Activated T-cell treated with anti-CD3 and anti-CD28 coated beads for 1 hour (primary cell): ENCODE measurements at regions not wholly inside any gene's neighbourhood (a gene's known extent, or its start where the extent isn't known, plus 50 kb on each side); places are given as distances from the start of the nearest gene placed in this dataset.

ENCODE experiments used
- DNase-seq: peaks from one replicate; pipeline ENCODE4 v3.0.0-alpha.2; 2020; ENCODE audit warnings: low read depth

DNA sequence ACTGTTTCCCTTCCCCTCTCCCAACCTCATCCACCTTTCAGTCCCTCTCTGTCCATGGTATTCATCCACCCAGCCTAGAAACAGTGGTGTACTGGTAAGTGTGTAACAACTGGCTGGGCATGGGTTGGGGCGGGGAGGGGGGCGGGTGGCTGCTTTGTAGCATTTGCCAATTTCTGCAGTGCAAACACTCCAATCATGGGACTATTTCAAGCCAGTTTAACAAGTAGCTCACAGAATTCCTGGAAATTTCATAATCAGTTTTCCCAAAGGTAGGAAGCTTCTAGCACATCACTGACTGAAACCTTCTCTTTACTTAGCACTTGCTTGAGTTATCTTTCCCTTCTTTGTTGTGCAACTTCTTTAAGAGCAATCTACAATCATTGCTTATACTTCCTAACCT, 100.8 kb upstream of the WASF3 start:
- no peak for DNase-seq

DNA sequence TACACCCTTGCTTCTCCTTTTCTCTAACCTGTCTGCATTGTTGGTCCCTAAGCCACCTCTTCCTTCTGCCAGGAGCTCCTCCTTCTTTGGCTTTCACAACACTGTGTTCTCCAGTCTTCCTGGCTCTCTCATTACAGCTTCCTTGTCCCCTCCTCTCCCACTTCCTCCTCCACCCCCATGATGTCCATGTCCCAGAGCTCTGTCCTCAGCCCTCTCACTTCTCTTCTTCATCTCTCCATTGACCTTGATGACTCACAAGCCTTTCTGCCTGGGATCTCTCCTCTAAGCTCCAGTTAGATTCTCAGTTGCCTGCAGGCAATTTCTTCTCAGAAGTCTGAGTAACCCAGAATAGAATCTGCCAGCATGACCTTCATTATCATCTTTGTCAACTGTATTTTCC, 100.3 kb upstream of the WASF3 start:
- DNase-seq, result no peak

DNA sequence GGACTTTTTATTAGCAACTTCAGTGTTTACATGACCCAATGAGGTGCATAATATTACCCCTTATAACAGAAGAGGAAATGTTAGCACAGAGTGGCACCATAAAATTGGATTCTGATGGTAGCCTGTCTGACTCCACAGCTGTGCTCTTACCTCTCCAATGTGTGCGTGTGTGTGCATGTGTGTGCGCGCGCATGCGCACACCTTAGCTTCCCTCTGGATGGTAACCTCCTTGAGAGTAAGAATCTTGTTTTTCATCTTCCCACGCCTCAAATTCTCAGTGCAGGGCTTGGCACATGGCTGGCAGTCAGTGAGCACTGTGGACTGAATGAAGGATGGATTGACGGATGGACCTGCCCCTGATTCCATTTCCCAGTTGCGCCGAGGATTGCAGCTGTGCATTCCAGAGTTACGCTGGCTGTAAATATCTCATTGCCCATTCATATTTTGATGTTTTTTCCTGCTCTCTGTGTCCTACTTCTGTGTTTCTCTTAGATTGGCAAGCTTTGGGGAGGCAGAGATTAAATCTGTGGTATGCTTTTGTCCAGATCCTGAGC, 99.2 kb upstream of the WASF3 start:
- DNase-seq, result no peak

DNA sequence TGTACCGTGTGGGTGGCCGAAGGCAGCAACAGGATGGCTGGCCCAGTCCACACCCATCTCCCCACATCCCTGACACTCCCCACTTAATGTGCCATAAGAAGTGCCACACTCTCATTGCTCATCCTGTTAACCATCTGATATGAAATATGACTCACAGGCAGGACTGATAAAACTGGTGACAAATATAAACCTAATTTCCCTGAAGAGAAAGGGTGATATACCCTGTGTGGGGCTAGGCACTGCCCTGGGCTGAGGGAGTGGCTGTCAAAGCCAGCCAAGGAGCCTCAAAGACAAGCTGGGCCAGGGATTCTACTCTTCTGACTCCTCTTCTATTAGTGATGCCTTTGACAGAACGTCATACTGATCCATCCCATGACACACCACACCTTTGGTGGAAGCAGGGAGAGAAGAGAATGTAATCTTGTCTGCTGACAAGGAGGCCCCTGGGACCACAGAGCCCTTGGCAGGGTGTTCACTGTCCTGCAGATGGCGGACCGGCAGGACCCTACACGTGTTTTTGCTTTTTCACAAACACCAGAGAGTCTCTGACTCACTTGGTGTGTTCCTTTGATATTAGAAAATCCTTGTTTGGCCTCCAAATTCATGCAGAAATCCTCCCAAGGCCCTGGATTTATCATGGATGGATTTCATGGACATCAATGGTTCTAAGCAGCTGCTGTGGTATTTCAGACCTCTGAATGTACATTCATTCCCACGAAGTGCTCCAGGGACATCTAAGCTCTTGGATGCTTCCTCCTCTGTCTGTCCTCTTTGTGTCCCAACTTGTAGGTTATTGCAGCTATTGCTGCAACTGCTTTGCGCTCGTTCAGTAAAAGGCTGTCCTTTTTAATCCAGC, 98.0 kb upstream of the WASF3 start:
- DNase-seq, result no peak

DNA sequence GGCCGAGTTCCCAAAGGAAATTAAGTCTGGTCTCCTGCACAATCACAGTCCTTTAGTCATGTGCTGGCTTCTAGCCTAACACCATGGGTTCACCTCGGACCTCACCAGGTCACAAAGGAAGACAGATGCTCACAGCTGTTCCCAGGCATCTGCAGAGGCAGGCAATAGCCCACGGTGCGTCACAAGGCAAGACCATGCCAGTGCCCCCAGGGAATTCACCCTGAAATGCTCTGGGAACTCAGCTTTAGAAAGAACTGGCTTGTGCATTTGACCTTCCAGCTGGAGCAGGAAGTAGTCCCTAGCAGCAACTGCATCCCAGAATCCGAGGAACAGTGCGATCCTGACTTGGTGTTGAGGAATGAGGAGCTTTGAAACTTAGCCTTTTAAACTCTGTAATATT, 96.8 kb upstream of the WASF3 start:
- no peak for DNase-seq

DNA sequence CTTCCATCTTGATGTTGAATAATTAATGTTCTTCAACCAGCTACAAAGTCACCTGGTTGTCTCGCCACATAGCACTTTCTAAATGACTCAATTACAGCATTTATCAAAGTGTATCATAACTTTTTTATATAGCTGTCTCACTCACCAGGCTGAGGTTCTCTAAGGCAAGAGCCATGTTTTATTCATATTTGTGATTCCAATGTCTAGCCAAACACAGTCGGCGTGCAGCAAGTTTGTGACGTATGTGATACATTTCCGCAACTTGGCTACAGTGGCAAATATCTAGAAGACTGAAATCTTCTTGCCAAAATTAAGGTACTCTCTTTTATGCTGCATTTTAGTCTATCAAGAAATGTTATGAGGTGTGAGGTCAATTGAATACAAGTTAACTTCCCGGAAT, 94.2 kb upstream of the WASF3 start:
- no peak for DNase-seq

DNA sequence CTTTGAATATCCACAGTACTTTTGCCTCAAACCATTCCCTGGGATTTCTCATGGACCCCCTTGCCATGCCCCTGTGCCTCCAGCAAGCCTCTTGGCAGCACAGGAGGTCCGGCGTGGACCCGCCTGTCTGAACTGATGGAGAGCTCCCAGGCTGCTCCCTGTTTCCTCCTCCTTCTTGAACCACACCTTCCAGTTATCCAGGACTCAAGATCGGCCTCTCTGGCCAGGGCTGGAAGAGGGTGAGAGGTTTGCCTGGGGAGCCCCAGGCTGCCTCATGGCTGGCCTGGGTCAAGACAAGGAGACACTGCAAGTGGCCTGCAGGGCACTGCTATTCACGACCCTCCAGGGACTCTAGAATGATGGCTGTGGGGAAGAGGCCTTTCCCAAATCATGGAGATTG, 93.6 kb upstream of the WASF3 start:
- no peak for DNase-seq

GRCh38 chr13:26465514-26465913, 92.0 kb upstream of the WASF3 start:
- no peak for DNase-seq

GRCh38 chr13:26465954-26466353, 91.5 kb upstream of the WASF3 start:
- DNase-seq, result no peak

GRCh38 chr13:26468265-26468801, 89.2 kb upstream of the WASF3 start:
- no peak for DNase-seq

DNA sequence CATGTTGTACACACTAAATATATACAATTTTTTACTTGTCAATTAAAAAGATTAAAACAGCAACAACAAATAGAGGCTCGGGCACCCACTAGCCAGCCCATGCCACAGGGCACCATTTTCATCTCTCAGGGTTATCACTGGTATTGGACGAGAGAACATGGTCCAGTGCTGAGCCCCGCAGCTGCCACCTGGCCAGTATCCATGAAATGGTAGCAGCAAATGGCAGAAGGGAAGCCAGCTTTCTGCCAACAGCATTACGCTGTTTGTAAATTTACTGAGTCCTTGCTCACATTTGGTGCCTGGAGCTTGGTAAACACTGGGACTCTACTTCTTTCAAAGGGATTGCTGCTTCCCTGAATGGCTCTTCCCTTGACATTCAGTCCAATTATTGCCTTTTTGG, 87.9 kb upstream of the WASF3 start:
- DNase-seq, result no peak

DNA sequence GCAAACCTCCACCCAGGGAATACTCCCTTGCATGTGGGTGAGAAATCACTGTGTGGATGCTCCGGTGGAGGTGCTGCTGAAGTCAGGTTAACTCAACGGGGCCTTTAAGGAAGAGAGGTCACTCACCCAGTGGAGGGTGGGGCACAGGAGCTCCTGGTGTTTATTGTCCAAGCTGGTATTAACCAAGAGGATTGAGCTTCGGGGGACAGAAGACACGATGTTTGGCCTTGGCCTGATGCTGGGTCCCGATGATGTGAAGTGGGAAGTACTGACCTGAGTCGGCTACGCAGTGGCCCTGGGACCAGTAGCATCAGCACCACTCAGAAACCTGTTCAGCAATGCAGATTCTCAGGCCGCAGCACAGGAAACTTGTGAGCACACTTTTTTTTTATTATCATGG, 85.7 kb upstream of the WASF3 start:
- DNase-seq, result no peak

DNA sequence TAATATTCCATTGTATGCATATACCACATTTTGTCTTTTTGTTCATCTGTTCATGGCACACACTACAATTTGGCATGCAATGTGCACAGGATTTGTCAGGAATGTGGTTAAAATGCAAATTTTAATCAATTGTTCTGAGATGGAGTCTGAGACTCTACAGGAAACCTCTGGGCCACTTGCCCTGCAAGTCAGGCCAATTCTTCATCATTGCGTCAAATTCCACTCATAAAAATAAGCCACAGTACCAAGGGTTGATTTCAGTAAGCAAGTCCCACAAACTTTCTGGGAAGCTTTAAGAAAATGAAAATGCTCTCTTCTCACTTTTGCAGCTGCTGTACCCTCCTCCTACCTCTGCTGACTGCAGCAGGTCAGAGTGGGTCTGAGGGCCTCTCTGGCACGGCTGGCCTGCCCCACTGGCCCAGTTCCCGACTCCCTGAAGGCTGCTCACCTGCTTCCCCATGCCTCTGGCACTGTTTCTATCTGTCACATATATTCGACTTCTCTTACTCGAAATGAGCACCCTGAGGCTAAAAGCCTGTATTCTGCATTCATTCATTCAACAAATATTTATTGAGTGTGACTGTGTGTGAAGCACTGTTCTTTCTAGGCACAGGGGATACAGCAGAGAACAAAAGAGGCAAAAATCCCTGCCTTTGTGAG, 83.8 kb upstream of the WASF3 start:
- no peak for DNase-seq

DNA sequence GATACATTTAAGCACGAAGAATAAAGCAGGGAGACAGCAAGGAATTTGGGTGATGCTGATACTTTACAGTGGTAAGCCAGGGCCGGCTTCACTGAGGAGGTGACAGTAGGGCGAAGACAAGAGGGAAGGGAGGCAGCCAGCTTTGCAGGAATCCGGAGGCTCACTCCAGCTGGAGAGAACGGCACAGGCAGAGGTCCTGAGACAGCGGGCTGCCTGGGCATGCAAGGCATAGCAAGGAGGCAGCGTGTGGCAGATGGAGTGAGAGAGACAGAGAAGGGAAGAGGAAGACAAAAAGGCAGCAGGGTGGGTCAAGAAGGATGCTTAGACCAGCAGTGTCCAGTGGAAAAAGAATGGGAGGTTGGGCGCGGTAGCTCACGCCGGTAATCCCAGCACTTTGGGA, 83.2 kb upstream of the WASF3 start:
- no peak for DNase-seq

GRCh38 chr13:26475176-26476110, 82.0 kb upstream of the WASF3 start:
- DNase-seq, result no peak

DNA sequence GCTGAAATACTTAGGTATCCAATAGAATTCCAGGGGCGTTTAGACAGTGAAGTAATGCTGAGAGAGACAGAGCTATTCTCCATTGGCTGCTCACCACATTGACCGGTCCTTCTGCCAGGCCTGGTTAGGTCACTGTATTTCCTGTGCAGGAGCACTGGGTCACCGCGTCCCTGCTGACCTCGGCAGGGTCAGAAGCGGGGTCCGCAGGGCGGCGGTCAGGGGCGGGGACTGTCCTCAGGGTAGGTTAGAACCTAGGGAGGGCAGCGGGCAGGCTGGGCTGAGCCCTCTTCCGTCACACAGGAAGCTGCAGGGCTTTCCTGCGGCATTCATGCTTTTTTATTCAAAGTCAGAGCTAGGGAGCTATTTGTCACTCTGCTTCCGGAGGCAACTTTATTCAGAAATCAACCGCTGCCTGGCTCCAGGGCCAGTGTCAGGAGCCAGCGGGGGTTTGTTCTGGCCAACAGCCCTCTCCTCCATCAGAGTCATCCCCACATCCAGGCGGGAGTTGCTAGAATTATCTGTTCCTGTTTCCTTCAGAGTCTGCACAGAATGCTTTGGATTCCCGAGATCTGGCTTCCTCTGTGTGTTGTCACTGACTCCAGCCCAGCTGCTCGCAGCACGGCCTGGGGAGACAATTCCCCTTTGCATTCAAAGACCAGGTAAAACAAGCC, 81.2 kb upstream of the WASF3 start:
- no peak for DNase-seq

- DNase-seq, result no peak
These were observed 80.7 kb upstream of the WASF3 start for GRCh38 chr13:26476782-26477142.

GRCh38 chr13:26477681-26478080, 79.8 kb upstream of the WASF3 start:
- DNase-seq, result no peak

DNA sequence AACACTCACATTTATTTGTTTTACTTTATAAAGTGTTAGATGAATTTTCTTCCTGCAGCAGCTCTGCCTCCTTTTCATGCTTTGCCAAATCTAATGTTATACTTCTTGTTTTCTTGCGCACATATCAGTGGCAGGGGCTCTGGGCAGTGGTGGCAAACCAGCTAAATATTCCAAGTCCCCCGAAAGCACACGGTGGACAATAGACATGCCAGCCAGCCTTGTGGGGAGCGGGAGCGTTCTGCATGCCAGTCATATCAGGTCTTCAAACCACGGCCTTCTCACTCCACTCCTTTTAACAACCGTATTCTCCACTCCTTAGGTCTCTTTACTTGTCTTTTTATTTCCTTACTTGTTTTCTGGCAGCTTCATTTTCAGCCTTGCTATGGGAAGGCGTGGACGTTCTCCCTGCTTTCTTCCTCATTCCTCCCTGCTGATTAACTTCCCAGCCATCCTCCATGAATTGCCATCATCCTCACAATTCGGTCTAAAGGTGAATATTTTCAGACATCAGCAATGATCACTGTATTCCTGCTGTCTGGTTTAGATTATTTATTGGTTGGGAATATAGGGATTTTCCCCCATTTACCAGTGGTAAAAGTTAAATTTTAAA, 77.1 kb upstream of the WASF3 start:
- DNase-seq, result no peak

DNA sequence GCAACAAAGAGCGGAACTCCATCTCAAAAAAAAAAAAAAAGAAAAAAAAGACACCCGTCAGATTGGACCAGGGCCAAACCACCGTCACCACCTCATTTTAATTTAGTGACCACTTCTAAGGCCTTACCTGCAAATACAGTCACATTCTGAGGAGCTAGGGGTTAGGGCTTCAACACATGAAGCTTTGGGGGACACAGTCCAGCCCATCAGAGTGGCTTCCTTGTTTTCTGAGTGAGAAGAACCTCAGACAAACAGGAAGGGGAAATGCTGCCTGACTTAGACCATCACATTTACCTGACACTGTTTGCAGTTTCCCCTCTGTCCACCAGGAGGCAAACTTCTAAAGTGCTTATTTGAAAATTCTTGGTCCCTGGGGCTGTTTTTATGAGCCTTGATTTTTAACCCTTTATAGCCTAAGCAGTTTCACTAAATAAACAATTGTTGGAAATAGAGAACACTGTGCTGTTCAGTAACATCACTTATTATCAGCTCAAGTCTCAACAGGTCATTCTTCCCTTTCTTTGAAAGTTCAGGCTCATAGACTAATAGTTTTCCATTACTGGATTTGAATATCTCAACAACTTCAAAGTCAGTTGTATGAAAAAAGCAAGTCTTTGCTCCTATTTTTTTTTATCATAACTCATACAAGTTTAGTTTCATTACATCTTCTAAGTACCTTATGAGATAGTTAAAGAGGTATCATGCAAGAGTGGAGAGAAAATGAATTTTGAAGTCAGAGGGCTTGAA, 74.9 kb upstream of the WASF3 start:
- DNase-seq, result peak; percentile 42
